SK-N-SH (cell line): ENCODE measurements at regions not wholly inside any gene's neighbourhood (a gene's known extent, or its start where the extent isn't known, plus 50 kb on each side); places are given as distances from the start of the nearest gene placed in this dataset.

ENCODE experiments used
- CTCF ChIA-PET: fragments of 300-600, 350-600 bp; formaldehyde crosslinking; extraction: SDS; loops from one replicate; lab custom pipeline; 2021; lab: Yijun Ruan, JAX
- POLR2A ChIA-PET: fragments of 350-600 bp; sonication (Branson Sonifier 250); formaldehyde crosslinking; extraction: SDS; loops from one replicate; lab custom pipeline; 2020; ENCODE audit warnings: antibody characterized with exemption, inconsistent platforms; lab: Yijun Ruan, JAX
- DNase-seq: peaks from one replicate; pipeline ENCODE4 v3.0.0; 2012
- H2AFZ ChIP-seq: fragments of 200-600 bp; sonication (generic); 2 replicates; pipeline ENCODE4 v1.8.1; 2016; ENCODE audit warnings: antibody characterized with exemption, mild to moderate bottlenecking, low read depth
- H3F3A ChIP-seq: fragments of 200-600 bp; sonication (generic); replicated peaks from 2 replicates; pipeline ENCODE3; 2016; ENCODE audit warnings: antibody characterized with exemption, mild to moderate bottlenecking; ENCODE audit not compliant: insufficient read depth
- H3K27ac ChIP-seq, 2 experiments: fragments of 200-500 bp in 1 of 2; fragments of 200-600 bp in 1 of 2; sonication (Bioruptor generic) in 1 of 2; sonication (generic), shearing (Covaris generic) in 1 of 2; 2 replicates each; pipeline versions ENCODE4 v1.5.1 to v1.6.1; 2014 to 2016; ENCODE audit warnings: low read depth in 2 of 2, inconsistent platforms in 1 of 2, low read length in 1 of 2, mild to moderate bottlenecking in 1 of 2, mixed read lengths in 1 of 2
- H3K27me3 ChIP-seq: fragments of 200-600 bp; sonication (generic), shearing (Covaris generic); 2 replicates; pipeline ENCODE4 v1.6.1; 2016; ENCODE audit warnings: mixed run types; ENCODE audit not compliant: insufficient read depth
- H3K36me3 ChIP-seq, 2 experiments: fragments of 200-500 bp in 1 of 2; fragments of 200-600 bp in 1 of 2; sonication (Bioruptor generic) in 1 of 2; sonication (generic) in 1 of 2; replicated peaks in 1 of 2; 2 replicates each; pipeline versions ENCODE3 to v1.5.1; 2014 to 2016; ENCODE audit warnings: low read length in 1 of 2, mild to moderate bottlenecking in 1 of 2; ENCODE audit not compliant: insufficient read depth in 2 of 2, control insufficient read depth in 1 of 2
- H3K4me1 ChIP-seq, 2 experiments: fragments of 200-500 bp in 1 of 2; fragments of 200-600 bp in 1 of 2; sonication (Bioruptor generic) in 1 of 2; sonication (generic), shearing (Covaris generic) in 1 of 2; 2 replicates each; pipeline versions ENCODE4 v1.5.1 to v1.6.1; 2014 to 2016; ENCODE audit warnings: low read depth in 1 of 2, low read length in 1 of 2, mixed run types in 1 of 2; ENCODE audit not compliant: insufficient read depth in 2 of 2, control insufficient read depth in 1 of 2
- H3K4me2 ChIP-seq: fragments of 200-600 bp; sonication (generic), shearing (Covaris generic); 2 replicates; pipeline ENCODE4 v1.6.1; 2017; ENCODE audit warnings: mixed run types
- H3K4me3 ChIP-seq, 2 experiments: fragments of 200-500 bp in 1 of 2; fragments of 200-600 bp in 1 of 2; sonication (Bioruptor generic) in 1 of 2; sonication (generic), shearing (Covaris generic) in 1 of 2; 2 replicates each; pipeline versions ENCODE4 v1.5.1 to v1.8.1; 2014 to 2016; ENCODE audit warnings: low read depth in 2 of 2, inconsistent platforms in 1 of 2, low read length in 1 of 2, mild to moderate bottlenecking in 1 of 2, mixed read lengths in 1 of 2, moderate library complexity in 1 of 2
- H3K79me2 ChIP-seq: fragments of 200-600 bp; sonication (generic); 2 replicates; pipeline ENCODE4 v1.8.1; 2017; ENCODE audit warnings: mild to moderate bottlenecking; ENCODE audit not compliant: insufficient read depth
- H3K9ac ChIP-seq: fragments of 200-600 bp; sonication (generic); 2 replicates; pipeline ENCODE4 v1.6.1; 2017; ENCODE audit warnings: mixed run types
- H3K9me2 ChIP-seq: fragments of 200-600 bp; sonication (generic); 2 replicates; pipeline ENCODE4 v1.6.1; 2017; ENCODE audit warnings: mixed run types
- H3K9me3 ChIP-seq: fragments of 200-600 bp; sonication (generic); 2 replicates; pipeline ENCODE4 v1.6.1; 2017; ENCODE audit warnings: mixed run types, mild to moderate bottlenecking, moderate library complexity
- H4K20me1 ChIP-seq: fragments of 200-600 bp; sonication (generic); 2 replicates; pipeline ENCODE4 v1.6.1; 2017; ENCODE audit warnings: mild to moderate bottlenecking, mixed run types; ENCODE audit not compliant: insufficient read depth
- CHD2 ChIP-seq: fragments of 150-350 bp; IDR thresholded peaks from 2 replicates; pipeline ENCODE4 v1.6.1; 2018; ENCODE audit warnings: low read length; ENCODE audit not compliant: partially characterized antibody
- EP300 ChIP-seq, 2 experiments: IDR thresholded peaks; 2 replicates each; pipeline versions ENCODE4 v1.4.0 to v1.6.1; 2012; ENCODE audit warnings: borderline replicate concordance in 1 of 2, low read depth in 1 of 2, low read length in 1 of 2
- FOXJ3 ChIP-seq: sonication (generic); formaldehyde crosslinking; IDR thresholded peaks from 2 replicates; pipeline ENCODE4 v1.5.1; 2020; ENCODE audit warnings: mild to moderate bottlenecking, missing genetic modification reagents
- NFIC ChIP-seq: IDR thresholded peaks from 2 replicates; pipeline ENCODE4 v1.4.0; 2012; ENCODE audit warnings: borderline replicate concordance
- NRF1 ChIP-seq: IDR thresholded peaks from 2 replicates; pipeline ENCODE4 v1.6.1; 2012; ENCODE audit warnings: low read depth, mild to moderate bottlenecking, low read length
- POLR2AphosphoS5 ChIP-seq: IDR thresholded peaks from 2 replicates; pipeline ENCODE4 v1.6.1; 2012; ENCODE audit warnings: low read depth, low read length
- RAD21 ChIP-seq: IDR thresholded peaks from 2 replicates; pipeline ENCODE4 v1.6.1; 2012; ENCODE audit warnings: mild to moderate bottlenecking, low read length
- RXRA ChIP-seq: IDR thresholded peaks from 2 replicates; pipeline ENCODE4 v1.4.0; 2012; ENCODE audit warnings: low read depth, mild to moderate bottlenecking, borderline replicate concordance
- SIN3A ChIP-seq: IDR thresholded peaks from 2 replicates; pipeline ENCODE4 v1.6.1; 2012; ENCODE audit warnings: low read depth, mild to moderate bottlenecking, low read length, moderate library complexity, borderline replicate concordance
- YY1 ChIP-seq: IDR thresholded peaks from 2 replicates; pipeline ENCODE4 v1.4.0; 2012; ENCODE audit warnings: low read depth, mild to moderate bottlenecking
- WGBS: methylation state at CpG from one replicate; pipeline ENCODE4 v1.1.6; 2017; ENCODE audit warnings: low lambda C conversion rate; 5-methylcytosine and 5-hydroxymethylcytosine counted together
- TF ChIP-seq, protein P1 (sequence below): IDR thresholded peaks from 2 replicates; pipeline ENCODE4 v1.4.0; 2012; ENCODE audit warnings: low read depth, borderline replicate concordance
- TF ChIP-seq, protein P2 (sequence below): IDR thresholded peaks from 2 replicates; pipeline ENCODE4 v1.6.1; 2012; ENCODE audit warnings: mild to moderate bottlenecking, low read depth, low read length, moderate library complexity
- TF ChIP-seq, protein P3 (sequence below): fragments of 200-600 bp; sonication (generic); IDR thresholded peaks from 2 replicates; pipeline ENCODE4 v1.6.1; 2017; ENCODE audit warnings: antibody characterized with exemption, mild to moderate bottlenecking, moderate library complexity
- TF ChIP-seq, protein P4 (sequence below): IDR thresholded peaks from 2 replicates; pipeline ENCODE4; 2012

DNA sequence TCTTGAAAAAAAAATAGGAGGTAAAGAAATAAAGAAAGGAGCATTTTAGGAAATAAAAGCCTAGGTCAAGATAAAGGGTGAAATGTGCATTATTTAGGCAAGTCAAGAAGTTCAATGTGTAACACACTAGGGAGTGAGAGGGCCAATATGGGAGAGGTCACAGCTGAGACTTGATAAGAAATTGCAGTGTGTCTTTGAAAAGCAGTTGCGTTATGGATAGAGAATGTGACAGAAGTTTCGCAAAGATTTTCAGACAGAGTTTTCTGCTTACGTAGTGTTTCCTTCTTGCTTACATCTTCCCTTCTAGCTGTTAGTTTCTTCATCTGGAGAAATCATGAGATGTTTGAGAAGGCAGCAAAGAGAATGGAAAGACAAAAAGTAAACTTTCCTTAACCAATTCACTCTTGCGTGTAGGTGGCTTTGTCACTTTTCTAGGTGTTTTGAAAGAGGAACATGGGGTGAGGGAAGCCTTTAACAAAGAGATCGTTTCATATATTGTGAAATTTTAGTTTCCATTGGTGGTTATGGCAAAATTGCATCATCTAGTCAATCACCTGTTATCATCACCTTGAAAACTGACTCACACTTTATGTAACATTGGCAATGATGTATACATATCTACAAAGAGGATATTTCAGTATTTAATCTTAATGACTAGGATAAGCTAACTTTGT is 975.5 kb downstream of the OLFM4 start:
- no peak for TF ChIP-seq RXRA
- DNase-seq, result no peak
- no peak overlapping the region for H3K27ac ChIP-seq
- H3K27me3 ChIP-seq, result no peaks in the 10 kb centered on the region
- no peak overlapping the region for H2AFZ ChIP-seq
- 32% methylated on average over 5 of the region's 5 CpGs for WGBS
- POLR2A ChIA-PET, result no interaction called here
- no peaks in the 10 kb centered on the region for H3K4me1 ChIP-seq
- H3K4me2 ChIP-seq, result no peak overlapping the region
- H3K79me2 ChIP-seq, result no peaks in the 10 kb centered on the region
- H3K36me3 ChIP-seq, result no peaks in the 10 kb centered on the region
- CTCF ChIA-PET, result no interaction called here
- H3K9me3 ChIP-seq, result 0 out of 2 replicates have a peak, but pooled peaks cover 4% of the 10 kb centered on the region
- no peaks in the 10 kb centered on the region for H3K9me2 ChIP-seq
- H3F3A ChIP-seq, result no peaks in the 10 kb centered on the region
- no peaks in the 10 kb centered on the region for H4K20me1 ChIP-seq
- no peak overlapping the region for H3K4me3 ChIP-seq
- no peak overlapping the region for H3K9ac ChIP-seq

DNA sequence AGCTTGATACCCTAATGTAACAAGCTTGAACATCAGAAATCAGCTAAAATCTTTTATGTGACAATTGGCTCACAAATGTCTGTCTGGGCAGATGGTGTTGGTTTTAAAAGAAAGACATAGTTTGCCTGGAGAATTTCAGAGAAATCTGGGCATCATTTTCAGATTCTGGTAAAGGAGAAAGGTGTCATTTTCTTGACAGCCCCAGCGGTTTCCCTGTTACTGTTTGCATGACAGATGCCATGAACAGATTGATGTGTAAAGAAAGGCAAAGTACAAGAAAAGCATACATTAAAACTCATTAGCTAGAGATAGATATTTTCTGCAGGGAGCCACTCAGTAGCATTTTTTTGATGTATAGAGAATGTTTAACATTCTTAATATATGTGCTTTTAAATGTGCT is 987.9 kb downstream of the OLFM4 start:
- Histone ChIP-seq H3K4me3 (no peak overlapping the region), H3K9me3 (no peaks in the 10 kb centered on the region), H3K4me2 (no peak overlapping the region), H3K27ac (no peak overlapping the region), H3F3A (no peaks in the 10 kb centered on the region), H2AFZ (no peak overlapping the region), H3K9ac (no peak overlapping the region), H3K4me1 (no peaks in the 10 kb centered on the region), H3K36me3 (no peaks in the 10 kb centered on the region), H3K9me2 (no peaks in the 10 kb centered on the region), H3K79me2 (no peaks in the 10 kb centered on the region), H3K27me3 (no peaks in the 10 kb centered on the region), H4K20me1 (no peaks in the 10 kb centered on the region)
- TF ChIP-seq YY1 (no peak), CHD2 (no peak), SIN3A (no peak), RXRA (no peak), POLR2AphosphoS5 (no peak), NFIC (no peak), NRF1 (no peak), FOXJ3 (no peak), EP300 (IDR thresholded peaks at IDR 0.05; ENCODE audit: borderline replicate concordance in 1 of 2, low read depth in 1 of 2, low read length in 1 of 2) (no peak), RAD21 (no peak)
- TF ChIP-seq, protein P1, sequence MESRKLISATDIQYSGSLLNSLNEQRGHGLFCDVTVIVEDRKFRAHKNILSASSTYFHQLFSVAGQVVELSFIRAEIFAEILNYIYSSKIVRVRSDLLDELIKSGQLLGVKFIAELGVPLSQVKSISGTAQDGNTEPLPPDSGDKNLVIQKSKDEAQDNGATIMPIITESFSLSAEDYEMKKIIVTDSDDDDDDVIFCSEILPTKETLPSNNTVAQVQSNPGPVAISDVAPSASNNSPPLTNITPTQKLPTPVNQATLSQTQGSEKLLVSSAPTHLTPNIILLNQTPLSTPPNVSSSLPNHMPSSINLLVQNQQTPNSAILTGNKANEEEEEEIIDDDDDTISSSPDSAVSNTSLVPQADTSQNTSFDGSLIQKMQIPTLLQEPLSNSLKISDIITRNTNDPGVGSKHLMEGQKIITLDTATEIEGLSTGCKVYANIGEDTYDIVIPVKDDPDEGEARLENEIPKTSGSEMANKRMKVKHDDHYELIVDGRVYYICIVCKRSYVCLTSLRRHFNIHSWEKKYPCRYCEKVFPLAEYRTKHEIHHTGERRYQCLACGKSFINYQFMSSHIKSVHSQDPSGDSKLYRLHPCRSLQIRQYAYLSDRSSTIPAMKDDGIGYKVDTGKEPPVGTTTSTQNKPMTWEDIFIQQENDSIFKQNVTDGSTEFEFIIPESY, result no peak
- TF ChIP-seq, protein P2, sequence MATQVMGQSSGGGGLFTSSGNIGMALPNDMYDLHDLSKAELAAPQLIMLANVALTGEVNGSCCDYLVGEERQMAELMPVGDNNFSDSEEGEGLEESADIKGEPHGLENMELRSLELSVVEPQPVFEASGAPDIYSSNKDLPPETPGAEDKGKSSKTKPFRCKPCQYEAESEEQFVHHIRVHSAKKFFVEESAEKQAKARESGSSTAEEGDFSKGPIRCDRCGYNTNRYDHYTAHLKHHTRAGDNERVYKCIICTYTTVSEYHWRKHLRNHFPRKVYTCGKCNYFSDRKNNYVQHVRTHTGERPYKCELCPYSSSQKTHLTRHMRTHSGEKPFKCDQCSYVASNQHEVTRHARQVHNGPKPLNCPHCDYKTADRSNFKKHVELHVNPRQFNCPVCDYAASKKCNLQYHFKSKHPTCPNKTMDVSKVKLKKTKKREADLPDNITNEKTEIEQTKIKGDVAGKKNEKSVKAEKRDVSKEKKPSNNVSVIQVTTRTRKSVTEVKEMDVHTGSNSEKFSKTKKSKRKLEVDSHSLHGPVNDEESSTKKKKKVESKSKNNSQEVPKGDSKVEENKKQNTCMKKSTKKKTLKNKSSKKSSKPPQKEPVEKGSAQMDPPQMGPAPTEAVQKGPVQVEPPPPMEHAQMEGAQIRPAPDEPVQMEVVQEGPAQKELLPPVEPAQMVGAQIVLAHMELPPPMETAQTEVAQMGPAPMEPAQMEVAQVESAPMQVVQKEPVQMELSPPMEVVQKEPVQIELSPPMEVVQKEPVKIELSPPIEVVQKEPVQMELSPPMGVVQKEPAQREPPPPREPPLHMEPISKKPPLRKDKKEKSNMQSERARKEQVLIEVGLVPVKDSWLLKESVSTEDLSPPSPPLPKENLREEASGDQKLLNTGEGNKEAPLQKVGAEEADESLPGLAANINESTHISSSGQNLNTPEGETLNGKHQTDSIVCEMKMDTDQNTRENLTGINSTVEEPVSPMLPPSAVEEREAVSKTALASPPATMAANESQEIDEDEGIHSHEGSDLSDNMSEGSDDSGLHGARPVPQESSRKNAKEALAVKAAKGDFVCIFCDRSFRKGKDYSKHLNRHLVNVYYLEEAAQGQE, result no peak
- TF ChIP-seq, protein P3, sequence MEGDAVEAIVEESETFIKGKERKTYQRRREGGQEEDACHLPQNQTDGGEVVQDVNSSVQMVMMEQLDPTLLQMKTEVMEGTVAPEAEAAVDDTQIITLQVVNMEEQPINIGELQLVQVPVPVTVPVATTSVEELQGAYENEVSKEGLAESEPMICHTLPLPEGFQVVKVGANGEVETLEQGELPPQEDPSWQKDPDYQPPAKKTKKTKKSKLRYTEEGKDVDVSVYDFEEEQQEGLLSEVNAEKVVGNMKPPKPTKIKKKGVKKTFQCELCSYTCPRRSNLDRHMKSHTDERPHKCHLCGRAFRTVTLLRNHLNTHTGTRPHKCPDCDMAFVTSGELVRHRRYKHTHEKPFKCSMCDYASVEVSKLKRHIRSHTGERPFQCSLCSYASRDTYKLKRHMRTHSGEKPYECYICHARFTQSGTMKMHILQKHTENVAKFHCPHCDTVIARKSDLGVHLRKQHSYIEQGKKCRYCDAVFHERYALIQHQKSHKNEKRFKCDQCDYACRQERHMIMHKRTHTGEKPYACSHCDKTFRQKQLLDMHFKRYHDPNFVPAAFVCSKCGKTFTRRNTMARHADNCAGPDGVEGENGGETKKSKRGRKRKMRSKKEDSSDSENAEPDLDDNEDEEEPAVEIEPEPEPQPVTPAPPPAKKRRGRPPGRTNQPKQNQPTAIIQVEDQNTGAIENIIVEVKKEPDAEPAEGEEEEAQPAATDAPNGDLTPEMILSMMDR, result no peak
- TF ChIP-seq, protein P4, sequence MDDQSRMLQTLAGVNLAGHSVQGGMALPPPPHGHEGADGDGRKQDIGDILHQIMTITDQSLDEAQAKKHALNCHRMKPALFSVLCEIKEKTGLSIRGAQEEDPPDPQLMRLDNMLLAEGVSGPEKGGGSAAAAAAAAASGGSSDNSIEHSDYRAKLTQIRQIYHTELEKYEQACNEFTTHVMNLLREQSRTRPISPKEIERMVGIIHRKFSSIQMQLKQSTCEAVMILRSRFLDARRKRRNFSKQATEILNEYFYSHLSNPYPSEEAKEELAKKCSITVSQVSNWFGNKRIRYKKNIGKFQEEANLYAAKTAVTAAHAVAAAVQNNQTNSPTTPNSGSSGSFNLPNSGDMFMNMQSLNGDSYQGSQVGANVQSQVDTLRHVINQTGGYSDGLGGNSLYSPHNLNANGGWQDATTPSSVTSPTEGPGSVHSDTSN, result no peak
- POLR2A ChIA-PET, result no interaction called here
- no peak for DNase-seq
- WGBS, result 10% methylated on average over 1 of the region's 1 CpG
- CTCF ChIA-PET, result no interaction called here
